Pons (tissue), 1 donor: ENCODE measurements at regions not wholly inside any gene's neighbourhood (a gene's known extent, or its start where the extent isn't known, plus 50 kb on each side); places are given as distances from the start of the nearest gene placed in this dataset.
"Not testable (repeated sequence)": the region's sequence is repeated elsewhere in the genome, so short reads cannot be mapped to it uniquely, and the experiment has no call there.

Source experiments
- DNase-seq: peaks from one replicate; pipeline ENCODE4 v3.0.0-alpha.2; 2016; ENCODE audit warnings: low spot score

- DNase-seq, result no peak
Observed at GRCh38 chr7:50251765-50252164, 52.8 kb upstream of the IKZF1 start.

- no peak for DNase-seq
Observed at GRCh38 chr7:50246551-50246950, 58.0 kb upstream of the IKZF1 start.

DNA sequence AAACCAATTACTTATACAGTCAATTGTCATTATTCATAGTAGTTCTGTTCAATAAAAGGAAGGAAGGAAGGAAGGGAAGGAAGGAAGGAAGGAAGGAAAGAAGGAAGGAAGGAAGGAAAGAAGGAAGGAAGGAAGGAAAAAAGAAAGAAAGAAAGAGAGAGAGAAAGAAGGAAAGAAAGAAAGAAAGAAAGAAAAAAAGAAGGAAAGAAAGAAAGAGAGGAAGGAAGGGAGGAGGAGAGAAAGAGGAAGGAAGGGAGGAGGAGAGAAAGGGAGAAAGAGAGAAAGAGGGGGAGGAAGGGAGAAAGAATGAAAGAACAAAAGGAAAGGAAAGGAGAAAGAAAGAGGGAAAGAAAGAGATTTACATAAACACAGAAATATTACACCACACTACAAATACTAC lies 62.4 kb upstream of the IKZF1 start:
- not testable (repeated sequence) for DNase-seq

GRCh38 chr7:50240699-50241098 lies 63.8 kb upstream of the IKZF1 start:
- DNase-seq, result not testable (repeated sequence)

DNA sequence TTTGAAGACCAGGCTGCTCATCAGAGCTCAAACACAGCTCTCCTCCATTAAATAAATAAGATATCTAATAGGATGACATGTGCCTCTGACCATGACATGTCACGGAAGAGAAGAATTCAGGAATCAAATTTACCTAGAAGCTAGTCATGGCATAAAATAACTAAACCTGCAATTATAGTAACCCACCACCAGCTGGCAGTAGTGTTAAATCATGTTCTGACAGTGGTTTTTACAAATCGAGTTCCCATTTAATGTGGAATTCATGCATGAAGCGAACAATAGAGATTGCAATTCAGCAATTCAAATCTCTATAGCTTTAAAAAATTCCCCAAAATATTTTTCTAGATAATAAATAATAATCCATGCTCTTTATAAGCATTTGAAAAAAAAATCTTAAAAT lies 74.6 kb upstream of the IKZF1 start:
- no peak for DNase-seq

- DNase-seq, result no peak
Observed at GRCh38 chr7:50228148-50228547, 76.4 kb upstream of the IKZF1 start.

DNA sequence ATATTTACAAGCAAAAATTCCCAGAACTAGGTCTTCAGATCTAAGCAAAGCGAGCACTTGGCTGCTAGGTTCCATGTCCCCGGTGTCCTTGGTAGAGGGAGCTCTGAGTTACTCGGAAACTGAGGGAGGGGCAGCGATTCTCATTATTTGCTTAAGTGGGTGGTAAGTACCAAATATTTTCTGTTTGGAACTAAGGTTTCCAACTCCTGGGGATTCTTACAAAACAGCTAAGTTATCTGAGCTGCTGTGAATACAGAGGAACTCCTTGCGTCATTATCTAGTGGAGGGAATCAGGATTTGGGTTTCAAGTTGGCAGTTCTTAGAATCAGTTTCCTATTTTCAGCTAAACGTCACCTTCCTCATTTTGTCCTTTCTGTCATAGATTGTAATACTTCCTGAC lies 76.8 kb upstream of the IKZF1 start:
- peak; percentile 76 for DNase-seq

DNA sequence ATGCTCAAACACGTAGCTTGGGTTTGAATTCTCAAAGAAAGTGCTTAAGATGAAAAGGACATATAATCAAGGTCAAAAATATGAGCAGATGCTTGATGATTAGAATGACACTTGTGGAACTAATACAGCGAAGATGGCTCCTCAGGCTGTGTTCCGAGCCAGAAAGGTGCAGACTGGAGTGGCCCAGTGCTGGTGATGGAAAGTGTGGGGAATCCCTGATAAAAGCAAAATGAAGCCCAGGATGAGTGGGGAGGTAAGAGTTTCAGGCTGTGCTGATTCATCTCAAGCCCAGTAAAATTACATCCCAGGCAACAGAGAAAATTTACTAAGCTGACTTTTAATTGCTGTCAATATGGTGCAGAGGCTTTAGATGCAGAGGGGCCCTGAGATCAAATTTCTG lies 77.8 kb upstream of the IKZF1 start:
- no peak for DNase-seq

DNA sequence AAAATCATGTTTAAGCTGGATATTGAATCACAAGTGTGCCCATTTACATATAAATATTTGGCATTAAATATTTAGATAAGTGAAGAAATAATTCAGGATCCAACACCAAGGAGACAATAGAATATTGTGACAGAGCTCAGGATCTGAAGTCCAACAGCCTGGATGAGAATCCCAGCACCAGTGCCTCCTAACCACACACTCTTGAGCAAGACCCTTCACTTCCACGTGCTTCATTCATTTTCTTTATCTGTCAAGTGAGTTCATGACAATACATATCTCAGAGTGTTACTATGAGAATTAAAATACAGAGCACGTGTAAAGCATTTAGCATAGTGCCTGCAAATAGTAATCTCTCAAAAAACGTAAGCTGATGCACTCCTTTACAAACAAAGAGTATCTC lies 78.4 kb upstream of the IKZF1 start:
- no peak for DNase-seq

- no peak for DNase-seq
Observed at GRCh38 chr7:50221433-50221832, 83.1 kb upstream of the IKZF1 start.

DNA sequence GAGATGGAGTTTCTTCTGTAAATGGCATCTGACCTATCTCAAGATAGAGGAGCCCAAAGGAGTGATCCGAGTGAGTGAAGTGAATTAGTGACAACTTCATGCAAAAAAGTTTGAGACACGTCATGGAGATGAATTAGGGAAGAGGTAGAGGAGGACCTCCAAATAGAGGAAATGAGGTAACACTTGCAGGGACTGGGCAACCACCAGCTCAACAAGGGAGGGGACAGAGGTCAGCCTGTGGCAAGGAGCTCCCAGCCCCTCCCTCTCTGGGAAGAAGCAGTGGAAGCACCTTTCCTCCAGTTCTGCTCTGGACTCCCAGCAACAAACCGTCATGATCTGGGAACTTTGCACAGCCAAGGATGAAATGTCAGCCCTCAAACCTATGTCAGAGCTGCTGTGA lies 83.5 kb upstream of the IKZF1 start:
- no peak for DNase-seq

GRCh38 chr7:50220273-50220672 lies 84.2 kb upstream of the IKZF1 start:
- no peak for DNase-seq

GRCh38 chr7:50217821-50218281 lies 86.7 kb upstream of the IKZF1 start:
- peak; percentile 61 for DNase-seq

- no peak for DNase-seq
Observed at GRCh38 chr7:50217401-50217800, 87.1 kb upstream of the IKZF1 start.

GRCh38 chr7:50216626-50217025 lies 87.9 kb upstream of the IKZF1 start:
- no peak for DNase-seq

DNA sequence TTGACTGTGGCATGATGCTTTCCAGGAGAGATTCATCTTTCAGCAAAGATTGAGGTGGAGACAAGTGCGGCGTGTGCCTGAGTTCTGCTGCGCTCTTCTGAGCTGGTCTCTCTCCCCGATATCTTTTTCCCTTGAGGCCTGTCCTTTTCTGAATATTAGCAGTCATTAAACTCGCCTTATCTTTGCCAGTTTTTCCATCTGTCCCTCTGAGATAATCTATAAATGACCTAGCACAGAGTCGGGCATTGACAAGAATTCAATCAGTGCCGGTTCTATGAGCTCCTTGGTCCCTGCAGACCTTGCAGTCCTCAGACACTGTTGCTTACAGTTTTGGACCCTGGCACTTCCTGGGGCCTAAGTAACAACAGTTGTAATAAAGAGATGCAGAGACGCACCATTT lies 89.7 kb upstream of the IKZF1 start:
- DNase-seq, result no peak

DNA sequence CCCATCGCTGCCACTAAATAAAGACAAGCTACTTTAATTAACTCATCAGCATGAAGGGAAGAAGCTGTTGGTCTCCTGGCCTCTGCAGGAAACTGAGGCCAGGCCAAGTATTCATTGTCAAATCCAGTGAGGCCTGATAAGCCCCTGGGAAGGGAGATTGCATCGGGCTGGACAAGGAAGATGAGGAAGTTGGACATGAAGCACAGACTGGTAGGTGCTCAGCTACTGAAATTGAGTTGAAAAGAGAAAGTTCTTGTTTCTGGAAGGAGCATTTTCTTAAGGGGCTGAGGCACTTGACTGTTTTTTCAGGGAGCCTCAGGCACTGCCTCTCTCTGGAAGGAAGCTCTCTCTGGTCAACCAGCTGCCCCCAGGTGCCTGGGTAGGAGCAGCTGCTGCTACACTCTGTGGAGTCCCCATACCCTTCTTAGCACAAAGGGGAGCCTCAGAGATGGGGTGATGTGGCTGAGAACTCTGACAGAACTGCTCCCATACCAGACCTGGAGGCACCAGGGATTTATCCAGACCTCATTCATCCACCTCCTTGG lies 90.3 kb upstream of the IKZF1 start:
- DNase-seq, result no peak

GRCh38 chr7:50213622-50214017 lies 90.9 kb upstream of the IKZF1 start:
- DNase-seq, result no peak

DNA sequence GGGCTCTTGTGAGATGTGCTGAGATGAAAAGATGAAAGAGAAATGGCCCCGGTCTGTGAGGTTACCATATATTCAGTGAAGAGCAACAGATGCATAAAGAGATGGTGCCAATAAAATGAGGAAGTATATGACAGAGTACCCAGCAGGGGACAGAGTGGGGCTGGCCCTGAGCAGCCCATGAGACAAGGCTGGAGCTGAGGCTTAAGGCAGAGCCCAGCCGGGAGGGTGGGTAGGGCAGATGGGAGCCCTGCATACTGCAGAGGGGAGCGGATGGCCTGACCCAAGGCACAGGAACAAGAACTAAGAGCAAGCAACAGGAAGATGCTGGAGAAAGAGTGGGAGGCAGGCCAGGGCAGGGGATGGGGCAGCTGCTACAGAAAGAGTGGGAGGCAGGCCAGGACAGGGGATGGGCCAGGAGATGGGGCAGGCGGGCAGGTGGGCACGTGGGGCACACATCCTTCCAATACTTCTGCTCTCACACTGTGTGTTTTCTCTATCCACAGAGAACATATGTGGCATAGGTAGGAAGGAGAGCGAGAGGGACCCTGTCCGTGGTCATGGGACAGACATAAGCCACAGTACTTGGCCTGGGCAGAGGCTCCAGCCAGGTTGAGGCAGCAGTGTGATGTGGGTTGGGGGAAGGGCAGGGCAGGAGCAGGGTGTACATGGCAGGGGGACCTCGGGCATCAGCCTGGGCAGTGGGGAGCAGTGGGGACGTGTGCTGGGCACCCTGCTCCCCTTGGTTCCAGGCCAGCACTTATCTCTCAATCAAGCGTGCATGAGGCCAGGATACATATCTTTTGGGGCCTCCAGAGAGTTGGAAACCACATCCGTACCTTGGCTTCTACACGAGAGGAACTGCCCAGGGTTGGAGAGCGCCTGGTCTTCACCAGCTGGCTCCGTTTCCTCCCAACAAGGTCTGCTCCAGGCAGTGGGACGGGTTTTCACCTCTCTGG lies 91.6 kb upstream of the IKZF1 start:
- no peak for DNase-seq

- DNase-seq, result no peak
Observed at GRCh38 chr7:50212016-50212325, 92.5 kb upstream of the IKZF1 start.

GRCh38 chr7:50211130-50212015 lies 93.1 kb upstream of the IKZF1 start:
- DNase-seq, result no peak

GRCh38 chr7:50210706-50211115 lies 93.8 kb upstream of the IKZF1 start:
- no peak for DNase-seq
